Sigmoid colon (tissue), 6 donors: ENCODE measurements at regions not wholly inside any gene's neighbourhood (a gene's known extent, or its start where the extent isn't known, plus 50 kb on each side); places are given as distances from the start of the nearest gene placed in this dataset.

ENCODE experiments used
- DNase-seq: peaks from one replicate; pipeline ENCODE4 v3.0.0-alpha.2; 2019
- H3K27ac ChIP-seq, 4 donors: fragments of 200-600 bp; sonication (generic); one replicate each; pipeline ENCODE4 v1.5.1; 2016 to 2019; ENCODE audit warnings: mild to moderate bottlenecking in 1 of 4
- H3K27me3 ChIP-seq, 3 donors: fragments of 200-600 bp; sonication (generic); one replicate each; pipeline ENCODE4 v1.5.1; 2019; ENCODE audit warnings: mild to moderate bottlenecking in 1 of 3
- H3K36me3 ChIP-seq, 4 donors: fragments of 200-600 bp; sonication (generic); one replicate each; pipeline ENCODE4 v1.5.1; 2016 to 2019
- H3K4me1 ChIP-seq, 4 donors: fragments of 200-600 bp; sonication (generic); one replicate each; pipeline ENCODE4 v1.5.1; 2017 to 2019
- H3K4me3 ChIP-seq, 4 donors: fragments of 200-600 bp; sonication (generic); one replicate each; pipeline ENCODE4 v1.5.1; 2017 to 2019; ENCODE audit warnings: mild to moderate bottlenecking in 2 of 4, moderate library complexity in 1 of 4
- H3K9me3 ChIP-seq, 4 donors: fragments of 200-600 bp in 3 of 4; sonication (generic) in 3 of 4; one replicate each; pipeline versions ENCODE4 v1.5.1 to v1.6.1; 2013 to 2019
- EP300 ChIP-seq, 4 donors: sonication (generic); formaldehyde crosslinking; IDR thresholded peaks; one replicate each; pipeline ENCODE4 v1.6.1; 2017; ENCODE audit warnings: antibody characterized with exemption in 4 of 4
- POLR2A ChIP-seq, 2 donors: fragments of 450-650 bp; IDR thresholded peaks; one replicate each; pipeline ENCODE4 v1.6.1; 2016; ENCODE audit warnings: antibody characterized with exemption in 2 of 2, mild to moderate bottlenecking in 2 of 2, moderate library complexity in 2 of 2
- POLR2AphosphoS5 ChIP-seq, 4 donors: sonication (generic); formaldehyde crosslinking; IDR thresholded peaks; one replicate each; pipeline ENCODE4 v1.6.1; 2017; ENCODE audit warnings: antibody characterized with exemption in 4 of 4
- WGBS, 2 donors: extraction: QIAGEN DNeasy Blood & Tissue Kit; methylation state at CpG; one replicate each; pipeline ENCODE4 v1.1.7; 2013; 5-methylcytosine and 5-hydroxymethylcytosine counted together
- intact Hi-C: fragments of 100-400 bp; cut with DNase I; formaldehyde crosslinking; loops from one replicate; pipeline ENCODE4 v1.15.1; 2023
- TF ChIP-seq, protein P1 (sequence below), 4 experiments: fragments of 450-650 bp in 3 of 4; fragments of 200-600 bp in 1 of 4; IDR thresholded peaks; one replicate each; pipeline ENCODE4 v1.5.1; 2016 to 2019; ENCODE audit warnings: antibody characterized with exemption in 4 of 4, mild to moderate bottlenecking in 3 of 4, moderate library complexity in 2 of 4
- donor health status: healthy with polysubstance abuse.
- donor health status: healthy.

DNA sequence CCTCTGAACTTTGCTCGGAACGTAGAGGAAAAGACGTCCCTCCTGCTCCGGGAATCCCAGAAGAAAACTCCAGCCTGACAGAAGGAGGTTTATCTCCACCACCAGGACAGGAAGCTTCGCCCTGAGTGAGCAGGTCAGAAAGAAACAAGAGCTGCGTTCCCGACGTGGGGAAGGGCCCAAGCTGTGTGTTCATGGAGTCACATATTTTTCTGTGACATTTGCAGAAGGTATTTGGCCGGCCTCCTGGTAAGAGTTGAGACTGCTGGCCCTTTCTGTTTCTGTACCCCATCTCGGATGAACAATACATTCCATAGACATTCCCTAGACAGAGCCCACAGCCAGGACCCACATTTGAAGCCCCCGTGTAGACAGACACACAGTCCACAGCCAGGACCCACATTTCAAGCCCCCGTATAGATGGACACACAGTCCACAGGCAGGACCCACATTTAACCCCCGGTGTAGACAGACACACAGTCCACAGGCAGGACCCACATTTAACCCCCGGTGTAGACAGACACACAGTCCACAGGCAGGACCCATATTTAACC is 230.8 kb downstream of the SHOX start:
- TF ChIP-seq, protein P1, sequence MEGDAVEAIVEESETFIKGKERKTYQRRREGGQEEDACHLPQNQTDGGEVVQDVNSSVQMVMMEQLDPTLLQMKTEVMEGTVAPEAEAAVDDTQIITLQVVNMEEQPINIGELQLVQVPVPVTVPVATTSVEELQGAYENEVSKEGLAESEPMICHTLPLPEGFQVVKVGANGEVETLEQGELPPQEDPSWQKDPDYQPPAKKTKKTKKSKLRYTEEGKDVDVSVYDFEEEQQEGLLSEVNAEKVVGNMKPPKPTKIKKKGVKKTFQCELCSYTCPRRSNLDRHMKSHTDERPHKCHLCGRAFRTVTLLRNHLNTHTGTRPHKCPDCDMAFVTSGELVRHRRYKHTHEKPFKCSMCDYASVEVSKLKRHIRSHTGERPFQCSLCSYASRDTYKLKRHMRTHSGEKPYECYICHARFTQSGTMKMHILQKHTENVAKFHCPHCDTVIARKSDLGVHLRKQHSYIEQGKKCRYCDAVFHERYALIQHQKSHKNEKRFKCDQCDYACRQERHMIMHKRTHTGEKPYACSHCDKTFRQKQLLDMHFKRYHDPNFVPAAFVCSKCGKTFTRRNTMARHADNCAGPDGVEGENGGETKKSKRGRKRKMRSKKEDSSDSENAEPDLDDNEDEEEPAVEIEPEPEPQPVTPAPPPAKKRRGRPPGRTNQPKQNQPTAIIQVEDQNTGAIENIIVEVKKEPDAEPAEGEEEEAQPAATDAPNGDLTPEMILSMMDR (IDR thresholded peaks at IDR 0.05), result no peak
- TF ChIP-seq POLR2A (IDR thresholded peaks at IDR 0.05) (no peak), EP300 (IDR thresholded peaks at IDR 0.05) (no peak), POLR2AphosphoS5 (IDR thresholded peaks at IDR 0.05) (no peak)
- peaks cover 0 to 4% (median 0%) of the 10 kb centered on the region in 3 donors for H3K27me3 ChIP-seq
- H3K9me3 ChIP-seq, result peaks cover 0 to 6% (median 1%) of the 10 kb centered on the region in 4 donors
- no peaks in the 10 kb centered on the region for H3K4me1 ChIP-seq
- DNase-seq, result no peak
- intact Hi-C loops, result no loop called here
- no peaks in the 10 kb centered on the region for H3K36me3 ChIP-seq
- 60 to 75% methylated on average over 14 of the region's 14 CpGs for WGBS, 2 donors
- no peak overlapping the region for H3K4me3 ChIP-seq
- H3K27ac ChIP-seq, result no peak overlapping the region

DNA sequence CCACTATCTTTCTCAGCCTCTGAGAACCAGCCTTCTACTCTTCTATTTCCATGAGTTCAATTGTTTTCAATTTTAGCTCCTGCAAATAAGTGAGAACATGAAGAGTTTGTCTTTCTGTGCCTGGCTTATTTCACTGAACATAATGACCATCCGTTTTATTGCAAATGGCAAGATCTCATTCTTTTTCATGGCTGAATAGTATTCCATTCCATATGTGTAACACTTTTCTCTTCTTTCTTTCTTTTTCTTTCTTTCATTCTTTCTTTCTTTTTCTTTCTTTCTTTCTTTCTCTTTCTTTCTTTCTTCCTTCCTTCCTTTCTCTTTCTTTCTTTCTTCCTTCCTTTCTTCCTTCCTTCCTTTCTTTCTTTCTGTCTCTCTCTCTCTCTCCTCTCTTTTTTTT is 228.7 kb downstream of the SHOX start:
- no peak for DNase-seq
- Histone ChIP-seq H3K9me3 (peaks cover 0 to 2% (median 0%) of the 10 kb centered on the region in 4 donors), H3K36me3 (no peaks in the 10 kb centered on the region), H3K4me1 (no peaks in the 10 kb centered on the region), H3K4me3 (no peak overlapping the region), H3K27me3 (peaks cover 0 to 2% (median 0%) of the 10 kb centered on the region in 3 donors), H3K27ac (no peak overlapping the region)
- WGBS, 2 donors, result 87 to 91% methylated on average over 1 of the region's 1 CpG
- TF ChIP-seq POLR2A (IDR thresholded peaks at IDR 0.05), result no peak
- no peak for TF ChIP-seq EP300 (IDR thresholded peaks at IDR 0.05)
- intact Hi-C loops, result no loop called here

DNA sequence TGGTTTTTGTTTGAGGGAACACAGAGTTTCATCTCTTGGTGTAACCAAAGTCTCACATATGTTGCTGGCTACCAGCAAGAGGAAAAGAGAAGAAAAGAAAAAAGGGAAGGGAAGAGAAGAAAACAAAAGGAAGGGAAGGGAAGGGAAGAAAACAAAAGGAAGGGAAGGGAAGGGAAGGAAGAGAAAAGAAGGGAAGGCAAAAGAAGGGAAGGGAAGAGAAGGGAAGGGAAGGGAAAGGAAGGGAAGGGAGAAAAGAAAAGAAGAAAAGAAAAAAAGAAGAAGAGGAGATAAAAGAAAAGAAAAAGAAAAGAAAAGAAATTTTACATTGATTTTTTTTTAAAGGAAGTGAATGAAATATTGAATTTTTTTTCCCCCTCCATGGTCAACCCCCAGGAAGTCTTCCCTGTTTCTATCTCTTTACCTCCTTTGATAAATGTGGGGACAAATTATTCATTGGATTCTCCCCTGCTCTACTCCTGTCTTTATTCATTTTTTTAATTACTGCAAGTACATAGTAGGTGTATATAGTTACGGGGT is 228.0 kb downstream of the SHOX start:
- intact Hi-C loops, result no loop called here
- WGBS, 2 donors, result 86 to 96% methylated on average over 1 of the region's 1 CpG
- H3K4me3 ChIP-seq, result no peak overlapping the region
- DNase-seq, result no peak
- H3K36me3 ChIP-seq, result no peaks in the 10 kb centered on the region
- TF ChIP-seq, protein P1 (IDR thresholded peaks at IDR 0.05), result no peak
- TF ChIP-seq POLR2AphosphoS5 (IDR thresholded peaks at IDR 0.05), result no peak
- no peak for TF ChIP-seq POLR2A (IDR thresholded peaks at IDR 0.05)
- TF ChIP-seq EP300 (IDR thresholded peaks at IDR 0.05), result no peak
- H3K4me1 ChIP-seq, result no peaks in the 10 kb centered on the region
- no peak overlapping the region for H3K27ac ChIP-seq
- peaks cover 0 to 2% (median 0%) of the 10 kb centered on the region in 4 donors for H3K9me3 ChIP-seq
- peaks cover 0 to 2% (median 0%) of the 10 kb centered on the region in 3 donors for H3K27me3 ChIP-seq

DNA sequence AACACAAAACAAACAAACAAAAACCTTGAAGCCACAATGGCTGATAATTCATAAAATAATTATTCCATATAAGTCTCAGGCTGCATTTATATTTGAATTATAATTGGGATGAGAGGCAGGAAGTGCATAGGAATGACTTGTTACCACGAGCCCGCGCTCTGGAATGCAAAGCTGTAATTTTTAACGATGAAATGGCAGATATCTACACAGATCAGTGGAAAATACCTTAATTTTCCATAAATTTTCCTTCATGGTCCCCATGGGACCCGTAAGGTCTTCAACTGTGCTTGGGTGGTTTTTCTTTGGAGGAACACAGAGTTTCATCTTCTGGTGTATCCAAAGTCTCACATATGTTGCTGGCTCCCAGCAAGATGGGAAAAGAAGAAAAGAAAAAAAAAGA is 226.8 kb downstream of the SHOX start:
- 76 to 83% methylated on average over 5 of the region's 5 CpGs for WGBS, 2 donors
- intact Hi-C loops, result no loop called here
- peaks cover 0 to 2% (median 0%) of the 10 kb centered on the region in 4 donors for H3K9me3 ChIP-seq

DNA sequence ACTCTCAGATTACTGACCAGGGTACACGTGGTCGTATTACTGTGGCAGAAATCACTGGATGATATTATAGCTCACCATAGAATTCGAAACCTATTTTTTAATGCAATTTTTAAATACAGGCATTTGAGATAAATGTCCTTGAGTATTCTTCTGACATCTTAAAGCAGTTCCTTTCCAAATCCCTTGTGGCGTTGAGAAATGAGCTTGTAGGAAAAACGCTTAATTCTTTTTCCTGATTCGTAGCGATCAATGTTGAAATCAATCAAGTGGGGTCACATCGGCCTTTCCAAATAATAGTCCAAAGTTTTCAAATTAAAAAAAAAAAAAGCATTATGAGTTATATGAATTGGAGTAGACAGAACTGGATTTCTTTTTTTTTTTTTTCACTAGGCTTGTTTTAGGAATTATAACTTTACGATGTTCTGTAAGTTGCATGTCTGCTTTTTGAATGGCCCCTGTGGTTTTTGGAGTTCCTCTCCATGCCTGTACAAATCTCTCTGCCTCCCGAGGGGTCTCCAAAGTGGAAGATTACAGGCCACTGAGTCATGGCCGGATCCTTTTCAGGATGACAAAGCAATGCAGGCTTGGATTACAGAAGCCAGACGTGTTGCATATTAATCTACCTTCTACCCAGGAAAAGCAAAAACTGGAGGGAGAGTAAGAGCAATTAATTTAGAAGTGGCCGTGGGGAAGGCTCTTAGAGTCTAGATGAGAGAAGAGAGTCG is 226.1 kb downstream of the SHOX start:
- H3K9me3 ChIP-seq, result peaks cover 0 to 2% (median 0%) of the 10 kb centered on the region in 4 donors
- TF ChIP-seq POLR2AphosphoS5 (IDR thresholded peaks at IDR 0.05) (no peak), EP300 (IDR thresholded peaks at IDR 0.05) (no peak), POLR2A (IDR thresholded peaks at IDR 0.05) (no peak)
- TF ChIP-seq, protein P1 (IDR thresholded peaks at IDR 0.05), result no peak
- H3K27ac ChIP-seq, result no peak overlapping the region
- no peaks in the 10 kb centered on the region for H3K36me3 ChIP-seq
- H3K27me3 ChIP-seq, result no peaks in the 10 kb centered on the region
- no peaks in the 10 kb centered on the region for H3K4me1 ChIP-seq
- DNase-seq, result no peak
- WGBS, 2 donors, result 71 to 76% methylated on average over 14 of the region's 14 CpGs
- no peak overlapping the region for H3K4me3 ChIP-seq
- intact Hi-C loops, result no loop called here

More for the DNA sequence above, 226.8 kb downstream of the SHOX start:
- Histone ChIP-seq H3K4me1 (no peaks in the 10 kb centered on the region), H3K36me3 (no peaks in the 10 kb centered on the region), H3K27ac (no peak overlapping the region), H3K27me3 (no peaks in the 10 kb centered on the region), H3K4me3 (no peak overlapping the region)
- DNase-seq, result no peak
- TF ChIP-seq POLR2A (IDR thresholded peaks at IDR 0.05) (no peak), POLR2AphosphoS5 (IDR thresholded peaks at IDR 0.05) (no peak), EP300 (IDR thresholded peaks at IDR 0.05) (no peak)
- TF ChIP-seq, protein P1 (IDR thresholded peaks at IDR 0.05), result no peak
